Islet precursor cell (in vitro differentiated cells): ENCODE measurements at regions not wholly inside any gene's neighbourhood (a gene's known extent, or its start where the extent isn't known, plus 50 kb on each side); places are given as distances from the start of the nearest gene placed in this dataset.

Experiments
- DNase-seq: peaks from one replicate; pipeline ENCODE4 v3.0.0-alpha.2; 2018

GRCh38 chr18:22355598-22355997 lies 62.1 kb downstream of the CTAGE1 start:
- DNase-seq = no peak

- no peak for DNase-seq
Observed at GRCh38 chr18:22355069-22355468, 62.6 kb downstream of the CTAGE1 start.

- DNase-seq = no peak
Observed at GRCh38 chr18:22349966-22350365, 67.7 kb downstream of the CTAGE1 start.

GRCh38 chr18:22349317-22349898 lies 68.3 kb downstream of the CTAGE1 start:
- no peak for DNase-seq

GRCh38 chr18:22348521-22349316 lies 69.0 kb downstream of the CTAGE1 start:
- peak; percentile 71 for DNase-seq

GRCh38 chr18:22347606-22348511 lies 69.9 kb downstream of the CTAGE1 start:
- no peak for DNase-seq

GRCh38 chr18:22346953-22347605 lies 70.6 kb downstream of the CTAGE1 start:
- DNase-seq = peak; percentile 85

GRCh38 chr18:22346401-22346952 lies 71.2 kb downstream of the CTAGE1 start:
- no peak for DNase-seq

- no peak for DNase-seq
Observed at GRCh38 chr18:22345718-22346117, 72.0 kb downstream of the CTAGE1 start.

GRCh38 chr18:22344908-22345670 lies 72.6 kb downstream of the CTAGE1 start:
- DNase-seq = no peak

- no peak for DNase-seq
Observed at GRCh38 chr18:22344445-22344844, 73.3 kb downstream of the CTAGE1 start.

GRCh38 chr18:22343613-22344012 lies 74.1 kb downstream of the CTAGE1 start:
- DNase-seq = no peak

- no peak for DNase-seq
Observed at GRCh38 chr18:22342625-22343024, 75.1 kb downstream of the CTAGE1 start.

GRCh38 chr18:22340331-22340730 lies 77.4 kb downstream of the CTAGE1 start:
- DNase-seq = no peak

- DNase-seq = no peak
Observed at GRCh38 chr18:22339913-22340312, 77.8 kb downstream of the CTAGE1 start.

- DNase-seq = no peak
Observed at GRCh38 chr18:22337833-22338232, 79.9 kb downstream of the CTAGE1 start.

GRCh38 chr18:22337306-22337705 lies 80.4 kb downstream of the CTAGE1 start:
- no peak for DNase-seq

- no peak for DNase-seq
Observed at GRCh38 chr18:22336406-22336805, 81.3 kb downstream of the CTAGE1 start.

- no peak for DNase-seq
Observed at GRCh38 chr18:22335731-22336198, 82.0 kb downstream of the CTAGE1 start.

- DNase-seq = no peak
Observed at GRCh38 chr18:22334567-22334966, 83.1 kb downstream of the CTAGE1 start.

- DNase-seq = no peak
Observed at GRCh38 chr18:22332590-22332989, 85.1 kb downstream of the CTAGE1 start.

GRCh38 chr18:22330508-22330907 lies 87.2 kb downstream of the CTAGE1 start:
- DNase-seq = no peak
